ENCODE measurements at regions not wholly inside any gene's neighbourhood (a gene's known extent, or its start where the extent isn't known, plus 50 kb on each side); places are given as distances from the start of the nearest gene placed in this dataset.

DNA sequence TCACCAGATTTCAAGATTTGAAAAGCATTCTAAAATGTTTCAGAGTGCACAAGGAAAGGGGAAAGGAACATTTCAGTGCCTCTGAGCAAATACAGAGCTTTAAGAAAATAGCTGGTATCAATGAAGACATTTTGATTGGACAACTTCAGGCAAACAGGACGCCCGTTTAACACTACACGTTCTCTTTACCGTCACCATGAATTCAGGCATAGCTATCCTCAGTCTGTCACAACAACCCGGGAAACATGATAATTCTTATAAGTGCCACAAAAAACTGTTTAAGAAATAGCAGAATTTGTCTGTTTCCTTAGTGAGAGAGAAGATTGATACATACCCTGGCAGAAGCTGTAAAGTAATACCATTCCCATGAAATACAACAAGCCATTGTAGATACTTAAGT lies 392.4 kb upstream of the PDE4D start:
- Histone ChIP-seq H3K36me3 (ENCODE audit: control insufficient read depth in 2 of 3, insufficient read depth in 3 of 3, low read length in 3 of 3) (no peaks in the 10 kb centered on the region), H3K27ac (ENCODE audit: low read depth, low read length) (no peak overlapping the region), H3K9me3 (ENCODE audit: control insufficient read depth in 2 of 3, low read length in 3 of 3) (no peaks in the 10 kb centered on the region), H3K27me3 (ENCODE audit: control insufficient read depth in 2 of 2, insufficient read depth in 2 of 2, low read length in 2 of 2) (no peaks in the 10 kb centered on the region), H3K4me1 (ENCODE audit: control insufficient read depth in 2 of 2, insufficient read depth in 2 of 2, low read length in 2 of 2) (no peaks in the 10 kb centered on the region), H3K4me3 (ENCODE audit: low read length) (no peak overlapping the region)
- Mint-ChIP-seq H3K27me3 (no peaks in the 10 kb centered on the region), H3K4me3 (no peak overlapping the region), H3K36me3 (no peaks in the 10 kb centered on the region), H3K4me1 (no peaks in the 10 kb centered on the region), H3K27ac (no peak overlapping the region), H3K9me3 (peaks cover 0 to 5% (median 0%) of the 10 kb centered on the region in 11 donors)
- POLR2A ChIA-PET = no interaction called here
- intact Hi-C loops (cut with micrococcal nuclease) = loop anchor here in 1 of 2 donors (10.0 kb wide), 1 partner anchor 471 kb away; no protein-coding TSS in a partner anchor
- CTCF ChIA-PET = no interaction called here
- ATAC-seq (no peak), DNase-seq (no peak)

DNA sequence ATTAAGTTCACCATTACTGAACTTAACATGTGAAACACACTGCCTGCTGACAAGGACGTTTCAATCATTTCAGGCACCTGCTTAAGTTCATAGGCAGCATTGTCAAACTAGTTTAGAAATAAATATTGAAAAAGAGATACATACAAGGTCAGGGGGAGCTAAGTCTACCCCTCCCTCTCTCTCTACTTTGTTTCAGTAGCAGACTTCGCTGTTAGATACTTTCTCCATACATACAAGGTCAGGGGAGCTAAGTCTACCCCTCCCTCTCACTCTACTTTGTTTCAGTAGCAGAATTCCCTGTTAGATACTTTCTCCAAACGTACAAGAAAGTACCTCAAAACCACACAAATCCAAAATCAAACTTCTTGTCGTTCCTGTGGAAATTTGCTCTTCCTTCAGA lies 387.4 kb upstream of the PDE4D start:
- no peaks in the 10 kb centered on the region for H3K36me3 ChIP-seq (ENCODE audit: control insufficient read depth in 2 of 3, insufficient read depth in 3 of 3, low read length in 3 of 3)
- Mint-ChIP-seq H3K27ac (no peak overlapping the region), H3K9me3 (peaks cover 0 to 6% (median 0%) of the 10 kb centered on the region in 11 donors), H3K27me3 (no peaks in the 10 kb centered on the region), H3K36me3 (no peaks in the 10 kb centered on the region), H3K4me3 (no peak overlapping the region), H3K4me1 (no peaks in the 10 kb centered on the region)
- no peak overlapping the region for H3K4me3 ChIP-seq (ENCODE audit: low read length)
- ChIA-PET CTCF (no interaction called here), POLR2A (no interaction called here)
- intact Hi-C loops (cut with micrococcal nuclease) = loop anchor here in 1 of 2 donors (10.0 kb wide), 1 partner anchor 466 kb away; no protein-coding TSS in a partner anchor
- no peaks in the 10 kb centered on the region for H3K27me3 ChIP-seq (ENCODE audit: control insufficient read depth in 2 of 2, insufficient read depth in 2 of 2, low read length in 2 of 2)
- DNase-seq = no peak
- H3K4me1 ChIP-seq (ENCODE audit: control insufficient read depth in 2 of 2, insufficient read depth in 2 of 2, low read length in 2 of 2) = no peaks in the 10 kb centered on the region
- ATAC-seq = no peak
- H3K9me3 ChIP-seq (ENCODE audit: control insufficient read depth in 2 of 3, low read length in 3 of 3) = no peaks in the 10 kb centered on the region
- H3K27ac ChIP-seq (ENCODE audit: low read depth, low read length) = no peak overlapping the region

DNA sequence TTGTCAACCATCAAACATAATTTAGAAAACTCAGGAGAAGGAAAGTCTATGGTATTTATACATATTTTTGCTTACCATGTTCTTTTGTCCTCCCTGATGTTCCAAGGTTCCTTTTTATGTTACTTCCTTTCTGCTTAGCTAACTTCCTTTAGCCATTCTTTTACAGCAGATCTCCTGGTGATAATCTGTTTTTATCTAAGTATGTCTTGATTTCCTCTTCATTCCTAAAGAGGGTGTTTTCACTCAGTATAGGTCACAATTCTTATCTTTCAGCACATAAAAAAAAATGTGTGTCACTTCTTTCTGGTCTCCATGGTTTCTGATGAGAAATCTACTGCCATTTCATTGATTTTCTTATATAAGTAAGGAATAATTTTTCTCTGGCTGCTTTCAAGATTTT lies 384.4 kb upstream of the PDE4D start:
- DNase-seq = no peak
- peaks cover 0 to 14% (median 4%) of the 10 kb centered on the region in 11 donors for H3K9me3 Mint-ChIP-seq
- Histone ChIP-seq H3K4me3 (ENCODE audit: low read length) (no peak overlapping the region), H3K36me3 (ENCODE audit: control insufficient read depth in 2 of 3, insufficient read depth in 3 of 3, low read length in 3 of 3) (no peaks in the 10 kb centered on the region), H3K27ac (ENCODE audit: low read depth, low read length) (no peak overlapping the region), H3K27me3 (ENCODE audit: control insufficient read depth in 2 of 2, insufficient read depth in 2 of 2, low read length in 2 of 2) (no peaks in the 10 kb centered on the region), H3K4me1 (ENCODE audit: control insufficient read depth in 2 of 2, insufficient read depth in 2 of 2, low read length in 2 of 2) (no peaks in the 10 kb centered on the region), H3K9me3 (ENCODE audit: control insufficient read depth in 2 of 3, low read length in 3 of 3) (no peaks in the 10 kb centered on the region)
- no peaks in the 10 kb centered on the region for H3K27me3 Mint-ChIP-seq
- H3K27ac Mint-ChIP-seq = no peak overlapping the region
- H3K36me3 Mint-ChIP-seq = no peaks in the 10 kb centered on the region
- ChIA-PET POLR2A (no interaction called here), CTCF (no interaction called here)
- no peak overlapping the region for H3K4me3 Mint-ChIP-seq
- ATAC-seq = no peak
- H3K4me1 Mint-ChIP-seq = no peaks in the 10 kb centered on the region
- intact Hi-C loops (cut with micrococcal nuclease) = no loop called here

DNA sequence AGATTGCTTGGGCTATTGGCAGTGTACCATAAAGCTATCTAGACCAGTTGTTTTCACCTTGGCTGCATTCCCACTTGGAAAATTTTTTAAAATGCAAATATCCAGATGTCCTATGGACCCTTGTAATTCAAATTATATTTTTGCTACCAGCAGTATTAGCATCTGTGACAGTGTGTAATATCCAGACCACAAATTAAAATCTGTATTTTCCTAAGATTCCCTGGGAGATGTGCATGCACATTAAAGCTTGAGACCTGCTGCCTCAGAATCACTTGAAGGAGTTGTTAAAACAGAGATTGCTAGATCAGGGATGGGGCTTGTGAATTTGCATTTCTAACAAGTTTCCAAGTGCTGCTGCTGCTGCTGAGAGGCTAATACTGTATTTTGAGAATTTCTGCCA lies 381.2 kb upstream of the PDE4D start:
- no peak overlapping the region for H3K27ac ChIP-seq (ENCODE audit: low read depth, low read length)
- no peak for DNase-seq
- H3K27me3 ChIP-seq (ENCODE audit: control insufficient read depth in 2 of 2, insufficient read depth in 2 of 2, low read length in 2 of 2) = no peaks in the 10 kb centered on the region
- Mint-ChIP-seq H3K9me3 (peaks cover 0 to 16% (median 4%) of the 10 kb centered on the region in 11 donors), H3K36me3 (no peaks in the 10 kb centered on the region), H3K27me3 (no peaks in the 10 kb centered on the region), H3K4me3 (no peak overlapping the region), H3K27ac (no peak overlapping the region), H3K4me1 (no peaks in the 10 kb centered on the region)
- intact Hi-C loops (cut with micrococcal nuclease) = no loop called here
- no peaks in the 10 kb centered on the region for H3K36me3 ChIP-seq (ENCODE audit: control insufficient read depth in 2 of 3, insufficient read depth in 3 of 3, low read length in 3 of 3)
- ChIA-PET POLR2A (no interaction called here), CTCF (no interaction called here)
- H3K9me3 ChIP-seq (ENCODE audit: control insufficient read depth in 2 of 3, low read length in 3 of 3) = no peaks in the 10 kb centered on the region
- H3K4me3 ChIP-seq (ENCODE audit: low read length) = no peak overlapping the region
- ATAC-seq = no peak
- no peaks in the 10 kb centered on the region for H3K4me1 ChIP-seq (ENCODE audit: control insufficient read depth in 2 of 2, insufficient read depth in 2 of 2, low read length in 2 of 2)

DNA sequence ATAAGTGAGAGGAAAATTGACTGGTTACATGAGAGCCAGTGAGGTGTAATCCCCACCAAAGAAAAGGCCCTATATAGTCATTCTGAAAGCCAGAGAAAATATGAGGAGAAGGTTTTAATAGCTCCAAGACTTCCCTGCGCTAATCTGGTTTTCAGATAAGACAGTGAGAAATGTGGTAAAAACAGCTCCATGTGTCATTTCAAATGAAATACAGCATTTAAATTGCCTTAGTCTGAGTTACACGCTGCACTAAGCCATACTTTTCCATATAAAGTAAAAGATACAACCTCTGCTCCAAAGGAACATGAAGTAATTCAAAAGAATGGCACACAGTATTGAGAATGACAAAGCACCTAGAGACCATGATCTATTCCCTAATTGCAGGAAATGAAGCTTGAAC lies 378.0 kb upstream of the PDE4D start:
- Histone ChIP-seq H3K27ac (ENCODE audit: low read depth, low read length) (no peak overlapping the region), H3K27me3 (ENCODE audit: control insufficient read depth in 2 of 2, insufficient read depth in 2 of 2, low read length in 2 of 2) (no peaks in the 10 kb centered on the region), H3K4me3 (ENCODE audit: low read length) (no peak overlapping the region), H3K36me3 (ENCODE audit: control insufficient read depth in 2 of 3, insufficient read depth in 3 of 3, low read length in 3 of 3) (no peaks in the 10 kb centered on the region), H3K9me3 (ENCODE audit: control insufficient read depth in 2 of 3, low read length in 3 of 3) (no peaks in the 10 kb centered on the region), H3K4me1 (ENCODE audit: control insufficient read depth in 2 of 2, insufficient read depth in 2 of 2, low read length in 2 of 2) (no peaks in the 10 kb centered on the region)
- Mint-ChIP-seq H3K9me3 (peaks cover 0 to 14% (median 0%) of the 10 kb centered on the region in 11 donors), H3K4me3 (no peak overlapping the region), H3K4me1 (no peaks in the 10 kb centered on the region), H3K27ac (no peak overlapping the region), H3K36me3 (no peaks in the 10 kb centered on the region), H3K27me3 (no peaks in the 10 kb centered on the region)
- DNase-seq (no peak), ATAC-seq (no peak)
- CTCF ChIA-PET = no interaction called here
- intact Hi-C loops (cut with micrococcal nuclease) = no loop called here
- POLR2A ChIA-PET = no interaction called here

DNA sequence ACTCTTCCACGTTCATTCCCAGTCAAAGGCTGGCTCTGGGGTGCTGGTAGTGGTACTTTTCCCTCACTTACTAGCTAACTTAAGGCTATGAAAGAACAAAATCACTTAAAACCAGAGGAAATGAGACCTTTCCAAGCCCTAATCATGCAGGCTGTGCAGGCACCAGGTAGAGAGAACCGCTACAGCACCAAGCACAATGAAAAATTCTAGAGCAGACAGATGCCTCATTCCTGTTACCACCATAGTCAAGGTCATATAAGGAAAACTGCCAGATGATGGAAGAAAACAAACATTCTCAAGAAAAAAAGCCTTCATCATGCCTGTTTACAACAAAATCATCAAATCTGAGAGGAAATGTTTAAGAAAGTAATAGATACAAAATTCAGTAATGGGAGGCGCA lies 374.4 kb upstream of the PDE4D start:
- ChIA-PET POLR2A (no interaction called here), CTCF (no interaction called here)
- no peak for DNase-seq
- no peak overlapping the region for H3K27ac ChIP-seq (ENCODE audit: low read depth, low read length)
- no peaks in the 10 kb centered on the region for H3K9me3 ChIP-seq (ENCODE audit: control insufficient read depth in 2 of 3, low read length in 3 of 3)
- no peaks in the 10 kb centered on the region for H3K4me1 Mint-ChIP-seq
- ATAC-seq = no peak
- no peak overlapping the region for H3K4me3 Mint-ChIP-seq
- no peaks in the 10 kb centered on the region for H3K4me1 ChIP-seq (ENCODE audit: control insufficient read depth in 2 of 2, insufficient read depth in 2 of 2, low read length in 2 of 2)
- H3K9me3 Mint-ChIP-seq = peaks cover 0 to 8% (median 0%) of the 10 kb centered on the region in 11 donors
- H3K36me3 ChIP-seq (ENCODE audit: control insufficient read depth in 2 of 3, insufficient read depth in 3 of 3, low read length in 3 of 3) = no peaks in the 10 kb centered on the region
- H3K27ac Mint-ChIP-seq = no peak overlapping the region
- H3K36me3 Mint-ChIP-seq = no peaks in the 10 kb centered on the region
- H3K27me3 ChIP-seq (ENCODE audit: control insufficient read depth in 2 of 2, insufficient read depth in 2 of 2, low read length in 2 of 2) = no peaks in the 10 kb centered on the region
- H3K4me3 ChIP-seq (ENCODE audit: low read length) = no peak overlapping the region
- no peaks in the 10 kb centered on the region for H3K27me3 Mint-ChIP-seq
- intact Hi-C loops (cut with micrococcal nuclease) = no loop called here

DNA sequence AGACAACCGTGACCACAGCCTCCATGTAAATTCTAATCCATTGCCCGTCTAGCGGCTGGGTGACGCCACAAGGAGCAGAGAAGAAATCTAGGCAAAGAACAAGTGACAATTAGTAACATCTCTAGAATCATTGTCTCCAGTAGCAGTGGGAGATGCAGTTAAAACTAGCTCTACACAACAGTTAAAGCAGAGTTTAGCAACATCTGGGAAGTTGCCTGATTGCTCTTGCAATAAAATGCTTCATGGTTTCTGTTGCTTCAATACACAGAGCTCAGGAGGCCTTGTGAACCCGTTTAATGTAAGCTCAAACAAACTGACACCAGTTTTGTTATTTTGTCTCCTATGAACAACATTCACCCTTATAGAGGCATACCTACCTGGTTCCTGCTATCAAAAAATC lies 369.8 kb upstream of the PDE4D start:
- intact Hi-C loops (cut with micrococcal nuclease) = no loop called here
- Mint-ChIP-seq H3K4me1 (no peaks in the 10 kb centered on the region), H3K4me3 (no peak overlapping the region), H3K27me3 (no peaks in the 10 kb centered on the region), H3K9me3 (peaks cover 0 to 8% (median 0%) of the 10 kb centered on the region in 11 donors), H3K27ac (no peak overlapping the region), H3K36me3 (no peaks in the 10 kb centered on the region)
- CTCF ChIA-PET = no interaction called here
- ATAC-seq (no peak), DNase-seq (no peak)
- no peaks in the 10 kb centered on the region for H3K4me1 ChIP-seq (ENCODE audit: control insufficient read depth in 2 of 2, insufficient read depth in 2 of 2, low read length in 2 of 2)
- H3K27me3 ChIP-seq (ENCODE audit: control insufficient read depth in 2 of 2, insufficient read depth in 2 of 2, low read length in 2 of 2) = no peaks in the 10 kb centered on the region
- POLR2A ChIA-PET = no interaction called here
- no peak overlapping the region for H3K27ac ChIP-seq (ENCODE audit: low read depth, low read length)
- H3K4me3 ChIP-seq (ENCODE audit: low read length) = no peak overlapping the region
- H3K36me3 ChIP-seq (ENCODE audit: control insufficient read depth in 2 of 3, insufficient read depth in 3 of 3, low read length in 3 of 3) = no peaks in the 10 kb centered on the region
- no peaks in the 10 kb centered on the region for H3K9me3 ChIP-seq (ENCODE audit: control insufficient read depth in 2 of 3, low read length in 3 of 3)
